ENCODE measurements at regions not wholly inside any gene's neighbourhood (a gene's known extent, or its start where the extent isn't known, plus 50 kb on each side); places are given as distances from the start of the nearest gene placed in this dataset.

- Histone ChIP-seq H3K4me2 (replicated peaks; ENCODE audit: low read depth, low read length, poor library complexity, severe bottlenecking) (no peak overlapping the region), H2AFZ (ENCODE audit: insufficient read depth, low read depth, low read length, poor library complexity, severe bottlenecking) (no peak overlapping the region), H3K4me3 (ENCODE audit: control extremely low read depth in 1 of 5, extremely low read depth in 1 of 5, insufficient read depth in 1 of 5, low read depth in 2 of 5, low read length in 4 of 5) (no peak overlapping the region), H3K4me1 (ENCODE audit: control insufficient read depth in 2 of 2, insufficient read depth in 2 of 2, low read length in 2 of 2) (no peaks in the 10 kb centered on the region), H3K27ac (ENCODE audit: low read length in 2 of 2) (no peak overlapping the region), H4K20me1 (ENCODE audit: control insufficient read depth, insufficient read depth, low read length, poor library complexity, severe bottlenecking) (no peaks in the 10 kb centered on the region), H3K79me2 (ENCODE audit: control insufficient read depth, insufficient read depth, low read length) (no peaks in the 10 kb centered on the region), H3K36me3 (replicated peaks in 1 of 2; ENCODE audit: control extremely low read depth in 1 of 2, control insufficient read depth in 1 of 2, extremely low read depth in 1 of 2, insufficient read depth in 2 of 2, low read length in 1 of 2) (no peaks in the 10 kb centered on the region), H3K9me3 (ENCODE audit: control extremely low read depth in 1 of 3, control insufficient read depth in 2 of 3, insufficient read depth in 1 of 3, low read length in 2 of 3) (peaks cover 0 to 3% (median 0%) of the 10 kb centered on the region in 3 donors), H3K27me3 (replicated peaks in 1 of 4; ENCODE audit: control extremely low read depth in 1 of 4, control insufficient read depth in 3 of 4, insufficient read depth in 4 of 4, low read length in 3 of 4) (no peaks in the 10 kb centered on the region), H3K9ac (ENCODE audit: low read length) (no peak overlapping the region)
- Mint-ChIP-seq H3K4me3 (no peak overlapping the region), H3K27me3 (no peaks in the 10 kb centered on the region), H3K4me1 (no peaks in the 10 kb centered on the region), H3K9me3 (ENCODE audit: insufficient read depth) (peaks cover 1% of the 10 kb centered on the region), H3K27ac (no peak overlapping the region)
- no peak for ATAC-seq (ENCODE audit: low read depth)
- ChIA-PET POLR2A (no interaction called here), CTCF (no interaction called here)
- DNase-seq, result no peak
- TF ChIP-seq EZH2 (IDR thresholded peaks at IDR 0.05; ENCODE audit: borderline replicate concordance, insufficient read depth, low read depth, low read length, poor library complexity, severe bottlenecking) (no peak), CTCF (IDR thresholded peaks at IDR 0.05) (no peak)
- intact Hi-C loops (cut with micrococcal nuclease), result no loop called here
- WGBS (ENCODE audit: insufficient coverage), result 73% methylated on average over 1 of the region's 2 CpGs
These were observed 215.0 kb downstream of the IL15 start for GRCh38 chr4:141851246-141851891.

GRCh38 chr4:141853091-141853764, 216.8 kb downstream of the IL15 start:
- H3K4me1 Mint-ChIP-seq, result no peaks in the 10 kb centered on the region
- no peak for DNase-seq
- no peak overlapping the region for H3K4me3 ChIP-seq (ENCODE audit: control extremely low read depth in 1 of 5, extremely low read depth in 1 of 5, insufficient read depth in 1 of 5, low read depth in 2 of 5, low read length in 4 of 5)
- no peak overlapping the region for H3K27ac ChIP-seq (ENCODE audit: low read length in 2 of 2)
- H3K4me3 Mint-ChIP-seq, result no peak overlapping the region
- H3K4me1 ChIP-seq (ENCODE audit: control insufficient read depth in 2 of 2, insufficient read depth in 2 of 2, low read length in 2 of 2), result no peaks in the 10 kb centered on the region
- peaks cover 2% of the 10 kb centered on the region for H3K9me3 Mint-ChIP-seq (ENCODE audit: insufficient read depth)
- peaks cover 0 to 3% (median 0%) of the 10 kb centered on the region in 3 donors for H3K9me3 ChIP-seq (ENCODE audit: control extremely low read depth in 1 of 3, control insufficient read depth in 2 of 3, insufficient read depth in 1 of 3, low read length in 2 of 3)
- no peak overlapping the region for H2AFZ ChIP-seq (ENCODE audit: insufficient read depth, low read depth, low read length, poor library complexity, severe bottlenecking)
- no peaks in the 10 kb centered on the region for H3K27me3 ChIP-seq (replicated peaks in 1 of 4; ENCODE audit: control extremely low read depth in 1 of 4, control insufficient read depth in 3 of 4, insufficient read depth in 4 of 4, low read length in 3 of 4)
- CTCF ChIA-PET, result no interaction called here
- H4K20me1 ChIP-seq (ENCODE audit: control insufficient read depth, insufficient read depth, low read length, poor library complexity, severe bottlenecking), result no peaks in the 10 kb centered on the region
- H3K27ac Mint-ChIP-seq, result no peak overlapping the region
- H3K27me3 Mint-ChIP-seq, result no peaks in the 10 kb centered on the region
- TF ChIP-seq EZH2 (IDR thresholded peaks at IDR 0.05; ENCODE audit: borderline replicate concordance, insufficient read depth, low read depth, low read length, poor library complexity, severe bottlenecking), result no peak
- no peak for TF ChIP-seq CTCF (IDR thresholded peaks at IDR 0.05)
- intact Hi-C loops (cut with micrococcal nuclease), result no loop called here
- POLR2A ChIA-PET, result no interaction called here
- 100% methylated on average over 4 of the region's 12 CpGs for WGBS (ENCODE audit: insufficient coverage)
- ATAC-seq (ENCODE audit: low read depth), result no peak
- H3K4me2 ChIP-seq (replicated peaks; ENCODE audit: low read depth, low read length, poor library complexity, severe bottlenecking), result no peak overlapping the region
- H3K36me3 ChIP-seq (replicated peaks in 1 of 2; ENCODE audit: control extremely low read depth in 1 of 2, control insufficient read depth in 1 of 2, extremely low read depth in 1 of 2, insufficient read depth in 2 of 2, low read length in 1 of 2), result no peaks in the 10 kb centered on the region
- H3K79me2 ChIP-seq (ENCODE audit: control insufficient read depth, insufficient read depth, low read length), result no peaks in the 10 kb centered on the region
- H3K9ac ChIP-seq (ENCODE audit: low read length), result no peak overlapping the region
